ENCODE measurements at regions not wholly inside any gene's neighbourhood (a gene's known extent, or its start where the extent isn't known, plus 50 kb on each side); places are given as distances from the start of the nearest gene placed in this dataset.

DNA sequence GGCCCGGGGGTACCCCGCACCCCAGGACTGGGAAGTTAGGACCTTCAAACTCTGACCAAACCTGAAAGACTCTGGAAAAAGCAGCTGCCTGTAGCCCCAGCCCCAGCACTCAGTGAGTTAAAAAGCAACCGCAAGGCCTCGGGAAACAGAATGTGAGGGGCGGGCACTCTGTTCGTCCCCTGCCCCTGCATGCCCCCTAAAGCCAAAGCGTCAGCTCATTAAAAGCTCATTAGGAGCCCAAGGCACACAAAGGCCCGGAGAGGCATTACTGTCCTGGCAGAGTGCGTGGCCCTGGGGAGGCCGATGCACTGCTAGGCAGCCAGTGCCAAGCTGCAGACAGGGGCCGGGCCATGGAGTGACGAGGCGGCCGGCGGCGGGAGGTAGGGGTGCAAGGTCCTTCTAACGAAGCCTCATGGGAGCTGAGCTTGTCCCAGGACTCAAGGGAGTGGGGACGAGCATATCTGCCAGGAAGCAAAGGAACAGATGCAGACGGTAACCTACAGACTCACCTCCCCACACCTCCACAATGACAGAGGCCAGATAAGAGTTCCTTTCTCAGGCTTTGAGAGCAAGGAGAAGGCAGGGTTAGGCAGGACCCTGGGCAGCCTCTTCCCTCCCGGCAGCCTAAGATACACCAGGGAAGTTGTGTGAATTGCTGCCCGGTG lies 116.8 kb downstream of the ENGASE start:
- no peak for TF ChIP-seq EZH2 (IDR thresholded peaks at IDR 0.05; ENCODE audit: insufficient read depth, poor library complexity, severe bottlenecking)
- no peak for TF ChIP-seq EZH2phosphoT487 (IDR thresholded peaks at IDR 0.05; ENCODE audit: insufficient read depth, low read depth)

Measured in GM23248 (cell line).